GM12878 (cell line): ENCODE measurements at regions not wholly inside any gene's neighbourhood (a gene's known extent, or its start where the extent isn't known, plus 50 kb on each side); places are given as distances from the start of the nearest gene placed in this dataset.

ENCODE experiments used
- ATAC-seq: fragments of 200-7000 bp; cut with Tn5 transposase; 3 replicates; pipeline ENCODE4 v1.9.1; 2020; ENCODE audit warnings: mild to moderate bottlenecking, moderate library complexity
- BruUV-seq: library from RNA; stranded (reverse); fragments of 400-500 nt; replicated peaks from 2 replicates; lab custom pipeline; 2021; lab: Mats Ljungman, UMichigan
- CTCF ChIA-PET: fragments of 300-600 bp; sonication (Branson Sonifier 250); formaldehyde crosslinking; extraction: SDS; loops from one replicate; lab custom pipeline; 2021; ENCODE audit warnings: inconsistent platforms; lab: Yijun Ruan, JAX
- POLR2A ChIA-PET: fragments of 350-600 bp; formaldehyde crosslinking; extraction: SDS; loops from one replicate; lab custom pipeline; 2021; ENCODE audit warnings: inconsistent platforms; lab: Charles Lee
- RAD21 ChIA-PET: fragments of 300-600 bp; sonication (Branson Sonifier 250); formaldehyde crosslinking; loops from one replicate; lab custom pipeline; 2023; ENCODE audit warnings: antibody characterized with exemption; ENCODE audit not compliant: unreplicated experiment; lab: Charles Lee
- SMC1A ChIA-PET: fragments of 300-600 bp; sonication (Branson Sonifier 250); formaldehyde crosslinking; loops from one replicate; lab custom pipeline; 2023; ENCODE audit not compliant: unreplicated experiment, uncharacterized antibody; lab: Charles Lee
- DNase-seq: peaks from one replicate; pipeline ENCODE4 v3.0.0-alpha.2; 2011; ENCODE audit warnings: low read depth, low spot score
- FAIRE-seq: peaks from 3 replicates; lab custom pipeline; 2011; peaks lifted over from hg19 to GRCh38; lab: Jason Lieb, UNC
- H2AFZ ChIP-seq: 2 replicates; pipeline ENCODE4 v1.6.0; 2011; ENCODE audit warnings: low read depth, low read length, control low read depth; ENCODE audit not compliant: control insufficient read depth
- H3K27ac ChIP-seq: 2 replicates; pipeline ENCODE4 v1.5.1; 2011; ENCODE audit warnings: control low read depth; ENCODE audit not compliant: control insufficient read depth, insufficient read depth
- H3K27me3 ChIP-seq, 2 experiments: replicated peaks in 1 of 2; 2 replicates each; pipeline versions ENCODE4 v1.6.0 to v1.6.1; 2011; ENCODE audit warnings: low read length in 1 of 2; ENCODE audit not compliant: control insufficient read depth in 2 of 2, insufficient read depth in 2 of 2
- H3K36me3 ChIP-seq, 2 experiments: 2 replicates each; pipeline ENCODE4 v1.5.1; 2011; ENCODE audit warnings: low read length in 1 of 2; ENCODE audit not compliant: control insufficient read depth in 2 of 2, insufficient read depth in 2 of 2
- H3K4me1 ChIP-seq: 2 replicates; pipeline ENCODE4 v1.6.1; 2011; ENCODE audit warnings: mild to moderate bottlenecking, low read length, moderate library complexity, mixed read lengths; ENCODE audit not compliant: control insufficient read depth, insufficient read depth
- H3K4me2 ChIP-seq: 2 replicates; pipeline ENCODE4 v1.6.0; 2011; ENCODE audit warnings: control low read depth; ENCODE audit not compliant: control insufficient read depth, insufficient read depth
- H3K4me3 ChIP-seq: fragments of 200-600 bp; sonication (generic); 2 replicates; pipeline ENCODE4 v1.5.1; 2016
- H3K79me2 ChIP-seq: 2 replicates; pipeline ENCODE4 v1.6.0; 2011; ENCODE audit warnings: low read length; ENCODE audit not compliant: control insufficient read depth, insufficient read depth
- H3K9ac ChIP-seq: 2 replicates; pipeline ENCODE4 v1.8.0; 2011; ENCODE audit warnings: low read length, control low read depth, mixed read lengths; ENCODE audit not compliant: control insufficient read depth, insufficient read depth
- H3K9me3 ChIP-seq: replicated peaks from 3 replicates; pipeline ENCODE4 v1.5.1; 2011; ENCODE audit warnings: mild to moderate bottlenecking, low read length; ENCODE audit not compliant: control insufficient read depth, insufficient read depth
- H4K20me1 ChIP-seq: 2 replicates; pipeline ENCODE4 v1.6.0; 2011; ENCODE audit not compliant: control insufficient read depth, insufficient read depth
- ATF7 ChIP-seq: fragments of 450-650 bp; IDR thresholded peaks from 2 replicates; pipeline ENCODE4 v1.6.1; 2016; ENCODE audit warnings: low read depth, mild to moderate bottlenecking
- BHLHE40 ChIP-seq, 2 experiments: fragments of 450-650 bp in 1 of 2; IDR thresholded peaks; 2 replicates each; pipeline ENCODE4 v1.6.1; 2011 to 2017; ENCODE audit warnings: low read depth in 2 of 2, borderline replicate concordance in 1 of 2, improper control_type of control experiment in 1 of 2, low read length in 1 of 2, mild to moderate bottlenecking in 1 of 2
- CTCF ChIP-seq, 3 experiments: IDR thresholded peaks in 2 of 3; conservative IDR thresholded peaks in 1 of 3; 2 replicates each; pipeline ENCODE4 v1.5.1; 2011; ENCODE audit warnings: low read depth in 3 of 3, low read length in 3 of 3, mild to moderate bottlenecking in 3 of 3, control low read depth in 2 of 3, moderate library complexity in 2 of 3, inconsistent platforms in 1 of 3, mixed read lengths in 1 of 3; ENCODE audit not compliant: control insufficient read depth in 2 of 3, insufficient read depth in 1 of 3; ENCODE audit errors: extremely low read depth in 1 of 3
- HCFC1 ChIP-seq: fragments of 150-350 bp; IDR thresholded peaks from 2 replicates; pipeline ENCODE4 v1.6.1; 2014; ENCODE audit warnings: low read length
- KAT2A ChIP-seq: conservative IDR thresholded peaks from 2 replicates; pipeline ENCODE4 v1.6.1; 2011; ENCODE audit warnings: low read depth, low read length; ENCODE audit not compliant: control insufficient read depth
- NRF1 ChIP-seq: conservative IDR thresholded peaks from 2 replicates; pipeline ENCODE4 v1.6.1; 2011; ENCODE audit warnings: mild to moderate bottlenecking, low read depth, low read length, improper control_type of control experiment
- PAX5 ChIP-seq: IDR thresholded peaks from 2 replicates; pipeline ENCODE4 v1.6.1; 2011; ENCODE audit warnings: low read depth, low read length, borderline replicate concordance
- PBX3 ChIP-seq: IDR thresholded peaks from 2 replicates; pipeline ENCODE4 v1.6.1; 2011; ENCODE audit warnings: mild to moderate bottlenecking, low read depth, low read length, moderate library complexity; ENCODE audit not compliant: insufficient replicate concordance
- RCOR1 ChIP-seq: conservative IDR thresholded peaks from 2 replicates; pipeline ENCODE4 v1.6.1; 2012; ENCODE audit warnings: low read depth, low read length, improper control_type of control experiment
- REST ChIP-seq: IDR thresholded peaks from 2 replicates; pipeline ENCODE4 v1.6.1; 2012; ENCODE audit warnings: mild to moderate bottlenecking, low read depth, low read length
- WGBS: methylation state at CpG from one replicate; pipeline ENCODE4 v1.1.6; 2016; ENCODE audit warnings: low lambda C conversion rate; ENCODE audit not compliant: insufficient replicate concordance, insufficient coverage; ENCODE audit errors: missing lambda C conversion rate; 5-methylcytosine and 5-hydroxymethylcytosine counted together
- in situ Hi-C: fragments of 300-500 bp; cut with MboI; formaldehyde crosslinking; loops from 9 replicates; pipeline ENCODE4 v1.14.3; 2018; ENCODE audit warnings: mixed read lengths
- intact Hi-C: fragments of 100-400 bp; cut with micrococcal nuclease; formaldehyde crosslinking; loops from one replicate; pipeline ENCODE4 v1.14.2; 2022; ENCODE audit not compliant: unreplicated experiment
- TF ChIP-seq, protein P1 (sequence below): fragments of 450-650 bp; formaldehyde crosslinking; IDR thresholded peaks from 2 replicates; pipeline ENCODE4 v1.5.0; 2022; ENCODE audit warnings: mild to moderate bottlenecking, missing genetic modification characterization

- Histone ChIP-seq H3K79me2 (no peaks in the 10 kb centered on the region), H3K27ac (no peak overlapping the region), H3K4me3 (no peak overlapping the region), H3K4me2 (no peak overlapping the region), H2AFZ (no peak overlapping the region), H4K20me1 (no peaks in the 10 kb centered on the region), H3K4me1 (peaks cover 19% of the 10 kb centered on the region; the same call in 1 of the 2 replicates), H3K9ac (no peak overlapping the region), H3K36me3 (no peaks in the 10 kb centered on the region), H3K9me3 (no peaks in the 10 kb centered on the region), H3K27me3 (no peaks in the 10 kb centered on the region)
- intact Hi-C loops: no loop called here
- ATAC-seq (no peak), FAIRE-seq (no peak), DNase-seq (no peak)
- ChIA-PET SMC1A (no interaction called here), RAD21 (no interaction called here), CTCF (interaction anchor here (1.0 to 1.8 kb wide), 2 partner anchors 14 to 30 kb away, joined by 3 to 5 read pairs; no protein-coding TSS in a partner anchor), POLR2A (no interaction called here)
- no peak for TF ChIP-seq BHLHE40 (IDR thresholded peaks at IDR 0.05; ENCODE audit: borderline replicate concordance in 1 of 2, low read depth in 2 of 2, low read length in 1 of 2)
- peak; percentile 29; the same call in 1 of the 2 replicates for TF ChIP-seq PAX5
- TF ChIP-seq, protein P1, sequence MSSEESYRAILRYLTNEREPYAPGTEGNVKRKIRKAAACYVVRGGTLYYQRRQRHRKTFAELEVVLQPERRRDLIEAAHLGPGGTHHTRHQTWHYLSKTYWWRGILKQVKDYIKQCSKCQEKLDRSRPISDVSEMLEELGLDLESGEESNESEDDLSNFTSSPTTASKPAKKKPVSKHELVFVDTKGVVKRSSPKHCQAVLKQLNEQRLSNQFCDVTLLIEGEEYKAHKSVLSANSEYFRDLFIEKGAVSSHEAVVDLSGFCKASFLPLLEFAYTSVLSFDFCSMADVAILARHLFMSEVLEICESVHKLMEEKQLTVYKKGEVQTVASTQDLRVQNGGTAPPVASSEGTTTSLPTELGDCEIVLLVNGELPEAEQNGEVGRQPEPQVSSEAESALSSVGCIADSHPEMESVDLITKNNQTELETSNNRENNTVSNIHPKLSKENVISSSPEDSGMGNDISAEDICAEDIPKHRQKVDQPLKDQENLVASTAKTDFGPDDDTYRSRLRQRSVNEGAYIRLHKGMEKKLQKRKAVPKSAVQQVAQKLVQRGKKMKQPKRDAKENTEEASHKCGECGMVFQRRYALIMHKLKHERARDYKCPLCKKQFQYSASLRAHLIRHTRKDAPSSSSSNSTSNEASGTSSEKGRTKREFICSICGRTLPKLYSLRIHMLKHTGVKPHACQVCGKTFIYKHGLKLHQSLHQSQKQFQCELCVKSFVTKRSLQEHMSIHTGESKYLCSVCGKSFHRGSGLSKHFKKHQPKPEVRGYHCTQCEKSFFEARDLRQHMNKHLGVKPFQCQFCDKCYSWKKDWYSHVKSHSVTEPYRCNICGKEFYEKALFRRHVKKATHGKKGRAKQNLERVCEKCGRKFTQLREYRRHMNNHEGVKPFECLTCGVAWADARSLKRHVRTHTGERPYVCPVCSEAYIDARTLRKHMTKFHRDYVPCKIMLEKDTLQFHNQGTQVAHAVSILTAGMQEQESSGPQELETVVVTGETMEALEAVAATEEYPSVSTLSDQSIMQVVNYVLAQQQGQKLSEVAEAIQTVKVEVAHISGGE: no peak
- no peak for TF ChIP-seq NRF1
- TF ChIP-seq RCOR1: no peak
- 0 out of 6 replicates have a peak, but pooled peaks of 1 of the 3 experiments have one; percentile 3 for TF ChIP-seq CTCF (IDR thresholded peaks at IDR 0.05 in 2 of 3, conservative IDR thresholded peaks at IDR 0.05 in 1 of 3; ENCODE audit: control insufficient read depth in 2 of 3, extremely low read depth in 1 of 3, insufficient read depth in 1 of 3, low read depth in 3 of 3, low read length in 3 of 3)
- TF ChIP-seq HCFC1: no peak
- TF ChIP-seq ATF7: no peak
- no peak for TF ChIP-seq PBX3
- peak; percentile 35; the same call in 1 of the 2 replicates for TF ChIP-seq REST
- no peak for TF ChIP-seq KAT2A
- BruUV-seq: no TSS peak
- in situ Hi-C loops: no loop called here
- 33% methylated on average over 3 of the region's 3 CpGs for WGBS
Observed at GRCh38 chr3:160133757-160134156, 91.5 kb upstream of the C3orf80 start.
